IMR-90 (cell line): ENCODE measurements at regions not wholly inside any gene's neighbourhood (a gene's known extent, or its start where the extent isn't known, plus 50 kb on each side); places are given as distances from the start of the nearest gene placed in this dataset.

ENCODE experiments used
- ATAC-seq: fragments of 200-7000 bp; cut with Tn5 transposase; 2 replicates; pipeline ENCODE4 v1.9.1; 2020; ENCODE audit warnings: low read depth, mild to moderate bottlenecking, moderate library complexity
- BruUV-seq: library from RNA; stranded (reverse); fragments of 400-500 nt; replicated peaks from 2 replicates; lab custom pipeline; 2021; lab: Mats Ljungman, UMichigan
- CTCF ChIA-PET: fragments of 300-600 bp; formaldehyde crosslinking; extraction: SDS; loops from one replicate; lab custom pipeline; 2021; ENCODE audit warnings: antibody characterized with exemption; lab: Yijun Ruan, JAX
- POLR2A ChIA-PET: fragments of 300-600 bp; sonication (Branson Sonifier 250); formaldehyde crosslinking; loops from one replicate; lab custom pipeline; 2022; ENCODE audit warnings: antibody characterized with exemption; ENCODE audit not compliant: unreplicated experiment; lab: Charles Lee
- DNase-seq: peaks from one replicate; pipeline ENCODE4 v3.0.0; 2013
- H2AFZ ChIP-seq: replicated peaks from 2 replicates; pipeline ENCODE3; 2013; ENCODE audit warnings: low read length, mild to moderate bottlenecking; ENCODE audit not compliant: poor library complexity
- H2AK5ac ChIP-seq: 2 replicates; pipeline ENCODE4 v1.6.1; 2013; ENCODE audit warnings: low read depth, low read length, inconsistent platforms
- H2AK9ac ChIP-seq: replicated peaks from 2 replicates; pipeline ENCODE3; 2013; ENCODE audit warnings: mild to moderate bottlenecking, low read depth, low read length, moderate library complexity; ENCODE audit not compliant: poor library complexity
- H2BK120ac ChIP-seq: 2 replicates; pipeline ENCODE4 v1.6.1; 2013; ENCODE audit warnings: low read depth, low read length, inconsistent platforms
- H2BK15ac ChIP-seq: 3 replicates; pipeline ENCODE4 v1.6.1; 2013; ENCODE audit warnings: low read depth, low read length, inconsistent platforms
- H2BK20ac ChIP-seq: 2 replicates; pipeline ENCODE4 v1.6.1; 2013; ENCODE audit warnings: low read depth, mild to moderate bottlenecking, inconsistent platforms, low read length, moderate library complexity
- H2BK5ac ChIP-seq: 2 replicates; pipeline ENCODE4 v1.6.1; 2013; ENCODE audit warnings: mild to moderate bottlenecking, low read depth, low read length, inconsistent platforms; ENCODE audit not compliant: poor library complexity, severe bottlenecking
- H3K14ac ChIP-seq: replicated peaks from 2 replicates; pipeline ENCODE4 v1.6.1; 2013; ENCODE audit warnings: low read depth, low read length, inconsistent platforms
- H3K18ac ChIP-seq: 2 replicates; pipeline ENCODE4 v1.6.1; 2013; ENCODE audit warnings: low read depth, low read length, control low read depth
- H3K23ac ChIP-seq: 2 replicates; pipeline ENCODE4 v1.6.1; 2013; ENCODE audit warnings: low read depth, low read length, inconsistent platforms
- H3K27ac ChIP-seq: 2 replicates; pipeline ENCODE4 v1.5.1; 2013; ENCODE audit warnings: mild to moderate bottlenecking, control low read depth, low read length; ENCODE audit not compliant: insufficient read depth
- H3K27me3 ChIP-seq: 2 replicates; pipeline ENCODE4 v1.6.1; 2013; ENCODE audit warnings: low read length; ENCODE audit not compliant: control insufficient read depth, insufficient read depth
- H3K36me3 ChIP-seq: 2 replicates; pipeline ENCODE4 v1.6.1; 2013; ENCODE audit warnings: low read length, mixed read lengths; ENCODE audit not compliant: control insufficient read depth, insufficient read depth
- H3K4ac ChIP-seq: 2 replicates; pipeline ENCODE4 v1.6.1; 2013; ENCODE audit warnings: low read depth, low read length, inconsistent platforms
- H3K4me1 ChIP-seq: 2 replicates; pipeline ENCODE4 v1.6.1; 2013; ENCODE audit warnings: low read length, mixed read lengths; ENCODE audit not compliant: control insufficient read depth, insufficient read depth
- H3K4me2 ChIP-seq: 2 replicates; pipeline ENCODE4 v1.6.1; 2013; ENCODE audit warnings: low read depth, mild to moderate bottlenecking, control low read depth, low read length, moderate library complexity
- H3K4me3 ChIP-seq: 2 replicates; pipeline ENCODE4 v1.5.1; 2013; ENCODE audit warnings: low read depth, mild to moderate bottlenecking, control low read depth, low read length, moderate library complexity; ENCODE audit not compliant: insufficient read depth
- H3K56ac ChIP-seq: 2 replicates; pipeline ENCODE4 v1.6.1; 2013; ENCODE audit warnings: low read length, inconsistent platforms; ENCODE audit not compliant: insufficient read depth; ENCODE audit errors: extremely low read depth
- H3K79me1 ChIP-seq, 2 experiments: 2 replicates each; pipeline ENCODE4 v1.6.1; 2013; ENCODE audit warnings: low read length in 2 of 2, inconsistent platforms in 1 of 2, low read depth in 1 of 2
- H3K9ac ChIP-seq: 2 replicates; pipeline ENCODE4 v1.6.1; 2013; ENCODE audit warnings: low read depth, low read length, control low read depth
- H3K9me1 ChIP-seq: 2 replicates; pipeline ENCODE4 v1.6.1; 2013; ENCODE audit warnings: low read length, inconsistent platforms; ENCODE audit not compliant: insufficient read depth
- H3K9me3 ChIP-seq: 2 replicates; pipeline ENCODE4 v1.6.1; 2013; ENCODE audit warnings: low read length; ENCODE audit not compliant: control insufficient read depth, insufficient read depth
- H4K20me1 ChIP-seq: 2 replicates; pipeline ENCODE4 v1.6.1; 2013; ENCODE audit warnings: low read length, inconsistent platforms; ENCODE audit not compliant: insufficient read depth
- H4K5ac ChIP-seq: 2 replicates; pipeline ENCODE4 v1.6.1; 2013; ENCODE audit warnings: mild to moderate bottlenecking, low read depth, low read length, control low read depth
- H4K8ac ChIP-seq, 2 experiments: 2 replicates each; pipeline ENCODE4 v1.6.1; 2013; ENCODE audit warnings: low read depth in 2 of 2, low read length in 2 of 2, control low read depth in 1 of 2, inconsistent platforms in 1 of 2
- H4K91ac ChIP-seq: 2 replicates; pipeline ENCODE4 v1.6.1; 2013; ENCODE audit warnings: low read depth, low read length, inconsistent platforms; ENCODE audit not compliant: insufficient read depth
- CEBPB ChIP-seq: IDR thresholded peaks from 2 replicates; pipeline ENCODE4 v1.6.1; 2012; ENCODE audit warnings: low read depth, low read length, improper control_type of control experiment
- WGBS, 2 experiments: methylation state at CpG; one replicate each; pipeline versions ENCODE4 v1.1.5 to v1.1.7; 2013; ENCODE audit warnings: missing lambda C conversion rate in 2 of 2; ENCODE audit not compliant: insufficient read length in 1 of 2; ENCODE audit errors: extremely low coverage in 2 of 2; 5-methylcytosine and 5-hydroxymethylcytosine counted together
- dilution Hi-C: fragments of 300-500 bp; cut with HindIII; formaldehyde crosslinking; loops from one replicate; pipeline ENCODE4 v1.14.3; 2018; ENCODE audit warnings: low sequenced_read_pairs; ENCODE audit not compliant: unreplicated experiment
- in situ Hi-C: fragments of 300-500 bp; cut with MboI; formaldehyde crosslinking; loops from 3 replicates; pipeline ENCODE4 v1.14.3; 2019; ENCODE audit warnings: low sequenced_read_pairs, inconsistent platforms, mixed read lengths
- intact Hi-C: fragments of 100-400 bp; cut with micrococcal nuclease; formaldehyde crosslinking; loops from 2 replicates; pipeline ENCODE4 v1.10.0; 2022
- TF ChIP-seq, protein P1 (sequence below): fragments of 150-350 bp; IDR thresholded peaks from 2 replicates; pipeline ENCODE4 v1.6.1; 2017; ENCODE audit warnings: mild to moderate bottlenecking, antibody characterized with exemption, low read length, low read depth

- ATAC-seq (0 out of 2 replicates have a peak, but pooled peaks have one; percentile 15), DNase-seq (no peak)
- no peaks in the 10 kb centered on the region; a peak in 1 of 4 replicates for H3K79me1 ChIP-seq
- no peak overlapping the region for H4K5ac ChIP-seq
- TF ChIP-seq CEBPB, result peak; percentile 3; the same call in 1 of the 2 replicates
- TF ChIP-seq, protein P1, sequence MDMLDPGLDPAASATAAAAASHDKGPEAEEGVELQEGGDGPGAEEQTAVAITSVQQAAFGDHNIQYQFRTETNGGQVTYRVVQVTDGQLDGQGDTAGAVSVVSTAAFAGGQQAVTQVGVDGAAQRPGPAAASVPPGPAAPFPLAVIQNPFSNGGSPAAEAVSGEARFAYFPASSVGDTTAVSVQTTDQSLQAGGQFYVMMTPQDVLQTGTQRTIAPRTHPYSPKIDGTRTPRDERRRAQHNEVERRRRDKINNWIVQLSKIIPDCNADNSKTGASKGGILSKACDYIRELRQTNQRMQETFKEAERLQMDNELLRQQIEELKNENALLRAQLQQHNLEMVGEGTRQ, result no peak
- peaks cover 3% of the 10 kb centered on the region; the same call in 1 of the 2 replicates for H3K9me1 ChIP-seq
- no peaks in the 10 kb centered on the region for H3K9me3 ChIP-seq
- peak overlapping the region; percentile 63 for H2BK120ac ChIP-seq
- ChIA-PET POLR2A (no interaction called here), CTCF (interaction anchor here (0.6 to 0.7 kb wide), 2 partner anchors 76 to 1275 kb away, joined by 3 to 5 read pairs; no protein-coding TSS in a partner anchor)
- H2BK5ac ChIP-seq, result no peak overlapping the region
- no peak overlapping the region for H3K27ac ChIP-seq
- no peak overlapping the region for H3K56ac ChIP-seq
- no peak overlapping the region for H3K9ac ChIP-seq
- dilution Hi-C loops, result no loop called here
- H3K27me3 ChIP-seq, result peaks cover 2% of the 10 kb centered on the region; the same call in 1 of the 2 replicates
- peak overlapping the region in 1 of 2 experiments; percentile 10; a peak in 1 of 4 replicates for H4K8ac ChIP-seq
- in situ Hi-C loops, result loop anchor here (25.0 kb wide), 1 partner anchor 339 kb away; no protein-coding TSS in a partner anchor
- H2BK15ac ChIP-seq, result no peak overlapping the region
- no peaks in the 10 kb centered on the region for H3K36me3 ChIP-seq
- no peak overlapping the region for H3K14ac ChIP-seq
- BruUV-seq, result no TSS peak
- no peak overlapping the region; the same call in 1 of the 2 replicates for H4K91ac ChIP-seq
- H3K4me2 ChIP-seq, result peak overlapping the region; percentile 36; the same call in 1 of the 2 replicates
- H3K4me1 ChIP-seq, result peaks cover 11% of the 10 kb centered on the region
- H3K4ac ChIP-seq, result no peak overlapping the region
- no peak overlapping the region for H3K18ac ChIP-seq
- WGBS, 2 experiments, result 14% methylated on average over 4 of the region's 20 CpGs; no CpG with 5 or more reads in 1 of the 2 experiments
- no peak overlapping the region for H3K23ac ChIP-seq
- no peak overlapping the region for H2AK9ac ChIP-seq
- intact Hi-C loops, result no loop called here
- H4K20me1 ChIP-seq, result no peaks in the 10 kb centered on the region
- no peak overlapping the region for H2AK5ac ChIP-seq
- H2AFZ ChIP-seq, result peak overlapping the region; percentile 55
- H3K4me3 ChIP-seq, result no peak overlapping the region
- H2BK20ac ChIP-seq, result no peak overlapping the region
These were observed 95.0 kb upstream of the TBX5 start for GRCh38 chr12:114500775-114501473.
